GM21528 (cell line): ENCODE measurements at regions not wholly inside any gene's neighbourhood (a gene's known extent, or its start where the extent isn't known, plus 50 kb on each side); places are given as distances from the start of the nearest gene placed in this dataset.

Experiments used
- ATAC-seq: cut with Tn5 transposase; IDR thresholded peaks from one replicate; pipeline ENCODE4 v1.9.1; 2021; ENCODE audit warnings: mild to moderate bottlenecking, moderate library complexity; ENCODE audit not compliant: unreplicated experiment, low FRiP score

GRCh38 chr4:140281828-140282552 is 91.5 kb upstream of the SCOC start:
- ATAC-seq, result no peak

- ATAC-seq, result no peak
These were observed 95.9 kb upstream of the SCOC start for GRCh38 chr4:140277576-140277975.

GRCh38 chr4:140271553-140271952 is 101.9 kb upstream of the SCOC start:
- ATAC-seq, result no peak

- ATAC-seq, result no peak
These were observed 104.1 kb upstream of the SCOC start for GRCh38 chr4:140269369-140269768.

- ATAC-seq, result no peak
These were observed 105.1 kb upstream of the SCOC start for GRCh38 chr4:140268186-140268841.

GRCh38 chr4:140267576-140267975 is 105.9 kb upstream of the SCOC start:
- no peak for ATAC-seq

GRCh38 chr4:140266958-140267568 is 106.4 kb upstream of the SCOC start:
- ATAC-seq, result no peak

- ATAC-seq, result no peak
These were observed 106.2 kb upstream of the MAML3 start for GRCh38 chr4:140260227-140260626.

- ATAC-seq, result no peak
These were observed 104.5 kb upstream of the MAML3 start for GRCh38 chr4:140258476-140258875.

- no peak for ATAC-seq
These were observed 103.7 kb upstream of the MAML3 start for GRCh38 chr4:140257461-140258305.

- no peak for ATAC-seq
These were observed 103.0 kb upstream of the MAML3 start for GRCh38 chr4:140256941-140257340.

- no peak for ATAC-seq
These were observed 102.4 kb upstream of the MAML3 start for GRCh38 chr4:140256335-140256734.

GRCh38 chr4:140255927-140256326 is 101.9 kb upstream of the MAML3 start:
- ATAC-seq, result no peak

- no peak for ATAC-seq
These were observed 101.5 kb upstream of the MAML3 start for GRCh38 chr4:140255467-140255866.

- no peak for ATAC-seq
These were observed 100.8 kb upstream of the MAML3 start for GRCh38 chr4:140254651-140255299.

GRCh38 chr4:140253556-140254027 is 99.6 kb upstream of the MAML3 start:
- no peak for ATAC-seq

- peak; percentile 75 for ATAC-seq
These were observed 99.0 kb upstream of the MAML3 start for GRCh38 chr4:140252742-140253555.

GRCh38 chr4:140252141-140252741 is 98.3 kb upstream of the MAML3 start:
- ATAC-seq, result no peak

- no peak for ATAC-seq
These were observed 97.6 kb upstream of the MAML3 start for GRCh38 chr4:140251571-140251970.
